GOT3 (cell line): ENCODE measurements at regions not wholly inside any gene's neighbourhood (a gene's known extent, or its start where the extent isn't known, plus 50 kb on each side); places are given as distances from the start of the nearest gene placed in this dataset.
"Not testable (repeated sequence)": the region's sequence is repeated elsewhere in the genome, so short reads cannot be mapped to it uniquely, and the experiment has no call there.

Experiments
- DNase-seq: peaks from one replicate; lab custom pipeline; 2025; ENCODE audit warnings: mixed read lengths; lab: John Stamatoyannopoulos, UW

DNA sequence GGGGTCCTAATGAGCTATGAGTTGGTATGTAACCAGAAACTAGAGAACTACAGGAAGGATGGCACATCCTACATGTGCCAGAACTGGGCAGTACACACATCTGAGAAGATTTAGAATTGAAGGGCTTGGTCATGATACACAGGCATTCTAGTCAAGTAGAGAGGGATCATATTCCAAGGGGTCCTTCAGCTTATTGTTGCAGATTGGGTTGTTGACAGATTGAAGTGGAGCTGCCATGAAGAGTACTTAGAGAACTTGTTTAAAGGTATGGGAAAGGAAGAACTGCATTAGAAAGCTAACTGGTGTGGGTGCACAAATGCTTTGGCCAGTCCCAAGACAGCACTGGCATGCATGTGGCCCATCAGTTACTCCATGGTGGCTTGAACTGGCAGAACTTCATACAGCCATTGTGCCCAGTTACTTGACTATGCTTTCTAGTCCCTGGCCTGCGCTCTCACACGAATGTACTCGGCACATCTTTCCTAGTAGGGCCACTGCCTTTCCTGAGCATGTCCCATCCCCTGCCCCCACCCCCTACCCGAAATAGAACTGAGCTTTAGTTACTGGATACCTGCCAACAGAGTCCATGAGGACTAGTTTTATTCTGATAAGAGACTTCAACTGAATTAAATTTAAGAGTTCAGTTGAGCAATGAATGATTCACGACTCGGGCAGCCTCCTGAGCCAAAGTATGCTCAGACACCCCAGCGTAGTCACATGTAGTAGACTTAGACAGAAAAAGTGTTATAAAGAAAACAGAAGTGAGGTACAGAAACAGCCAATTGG, 64.0 kb downstream of the CCNG2 start:
- no peak for DNase-seq

DNA sequence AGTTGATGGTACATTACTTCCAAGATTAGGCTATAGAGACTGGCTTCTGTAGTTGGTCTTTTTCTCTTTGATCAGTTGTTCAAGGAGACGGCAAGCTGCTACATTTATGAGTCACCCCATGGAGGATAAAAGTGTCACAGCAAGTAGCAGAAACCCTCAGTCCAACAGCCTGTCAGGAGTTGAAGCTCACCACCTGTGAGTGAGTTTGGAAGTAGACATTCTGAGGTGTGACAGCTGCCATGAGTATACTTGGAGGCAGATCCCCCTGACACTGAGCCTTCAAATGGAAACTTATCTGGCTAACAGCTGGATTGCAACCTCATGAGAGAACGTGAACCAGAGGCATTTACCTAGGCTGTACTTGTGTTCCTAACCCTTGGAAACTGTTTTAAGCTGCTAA, 68.0 kb downstream of the CCNG2 start:
- DNase-seq = no peak

DNA sequence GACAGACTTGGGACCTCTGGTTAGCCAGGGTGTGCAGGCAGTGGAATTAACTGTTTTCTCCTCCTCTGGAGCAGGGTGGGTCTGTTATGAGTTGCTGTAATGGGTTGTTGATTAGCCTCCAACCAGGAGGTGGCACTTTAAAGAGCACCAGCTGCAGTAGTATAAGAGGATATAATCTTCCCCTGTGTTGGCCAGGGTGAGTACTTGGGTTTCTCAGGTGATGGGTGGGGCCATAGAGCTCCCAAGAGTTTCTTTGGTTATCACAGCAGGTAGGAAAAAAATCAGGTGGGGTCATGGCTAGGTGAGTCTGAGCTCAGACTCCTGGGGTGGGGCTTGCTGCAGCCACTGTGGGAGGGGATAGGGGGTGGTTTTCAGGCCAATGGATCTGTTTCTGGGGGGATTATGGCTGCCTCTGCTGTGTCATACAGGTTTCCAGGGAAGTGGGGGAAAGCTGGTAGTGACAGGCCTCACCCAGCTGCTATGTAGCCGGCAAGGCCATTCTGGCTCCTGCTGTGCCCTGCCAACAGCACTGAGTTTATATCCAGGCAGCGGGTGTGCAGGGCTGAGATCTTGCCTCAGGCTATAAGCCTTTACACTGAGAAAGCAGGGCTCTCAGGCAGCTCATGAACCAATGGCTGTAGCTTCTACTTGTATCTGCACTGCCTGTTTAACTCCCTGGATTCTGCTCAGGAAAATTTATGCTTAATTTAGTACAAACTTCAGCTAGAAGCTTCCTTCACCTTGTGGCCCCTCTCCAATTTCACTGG, 70.1 kb downstream of the CCNG2 start:
- DNase-seq = no peak

DNA sequence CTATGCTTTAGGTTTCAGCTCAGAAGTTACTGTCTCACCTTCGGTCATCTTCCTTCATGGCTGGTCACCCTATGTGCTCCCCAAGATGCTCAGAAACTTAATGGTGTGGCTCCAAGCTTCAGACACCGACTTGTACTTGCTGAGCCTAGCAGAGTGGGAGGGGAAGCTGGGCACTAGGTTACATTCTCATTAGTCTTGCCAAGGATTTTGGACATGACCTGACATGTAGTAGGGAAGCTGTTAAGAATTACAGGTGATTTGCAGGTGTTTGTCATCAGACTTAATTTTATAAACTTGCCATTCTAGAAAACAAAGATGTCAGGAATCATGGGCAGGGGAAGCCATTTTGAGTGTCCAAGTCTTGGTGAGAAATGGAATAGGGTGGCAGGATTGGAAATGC, 72.4 kb downstream of the CCNG2 start:
- DNase-seq = no peak

DNA sequence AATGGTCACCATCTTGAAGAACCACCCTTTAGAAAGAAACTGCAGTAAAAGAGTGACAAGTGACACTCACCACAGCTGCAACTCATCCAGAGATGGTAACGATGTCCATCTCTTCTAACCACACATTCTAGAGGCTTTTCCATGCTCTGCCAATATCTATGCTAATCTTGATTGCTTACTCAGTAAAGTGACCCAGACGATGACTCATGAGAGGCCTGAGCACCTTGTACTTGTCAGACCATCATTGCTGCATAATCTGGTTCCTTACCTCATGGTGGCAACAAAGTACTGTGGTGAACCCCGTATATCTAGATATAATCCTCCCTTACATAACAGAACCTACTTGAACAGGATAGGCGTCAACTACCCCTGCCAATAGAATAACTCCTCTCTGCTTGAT, 75.6 kb downstream of the CCNG2 start:
- DNase-seq = no peak

GRCh38 chr4:77235289-77235854, 78.4 kb downstream of the CCNG2 start:
- DNase-seq = no peak

DNA sequence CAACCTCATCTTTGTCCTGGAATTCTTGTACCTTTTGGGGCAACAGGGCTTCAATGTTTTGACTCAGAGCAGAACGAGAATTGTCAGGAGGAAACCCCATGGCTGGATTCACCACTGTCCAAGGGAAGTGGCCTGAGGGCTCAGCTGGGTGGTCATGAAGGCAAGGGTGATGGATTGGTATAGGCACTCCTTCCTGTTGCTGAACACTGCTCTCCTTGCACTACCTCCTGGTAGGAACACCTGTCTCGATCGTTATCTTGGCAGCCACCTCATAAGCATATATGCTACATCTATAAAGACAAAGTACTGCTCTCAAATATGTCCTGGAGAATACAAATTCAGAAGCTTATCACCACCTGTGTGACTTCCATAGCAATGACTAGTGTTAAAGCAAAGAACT, 79.8 kb downstream of the CCNG2 start:
- DNase-seq = no peak

DNA sequence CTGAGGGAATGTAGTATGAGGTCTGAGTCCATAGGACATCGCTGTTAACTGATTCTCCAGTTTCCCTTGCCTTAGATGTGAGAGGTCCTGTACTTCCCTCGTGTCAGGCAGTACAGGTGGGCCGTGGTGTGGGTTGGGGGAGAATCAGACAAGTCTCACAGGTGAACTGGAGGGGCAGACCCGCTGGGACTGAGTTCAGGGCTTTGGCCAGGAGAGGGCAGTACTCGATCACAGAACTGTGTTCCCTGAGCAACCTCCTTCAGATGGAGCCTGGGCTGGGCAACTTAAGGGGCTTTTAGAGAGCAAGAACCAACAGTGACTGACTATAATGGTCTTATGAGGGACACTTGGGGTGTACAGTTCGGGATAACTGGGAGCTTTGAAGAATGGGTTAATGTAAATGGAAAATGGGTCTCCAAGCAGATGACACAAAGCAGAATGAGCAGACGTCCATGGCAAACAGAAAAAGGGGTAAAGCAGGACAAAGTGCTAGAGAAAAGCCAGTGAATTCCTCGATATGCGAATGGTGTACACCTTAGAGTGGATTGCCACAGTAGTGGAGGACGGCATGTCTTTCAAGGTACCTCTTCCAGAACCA, 83.6 kb downstream of the CCNG2 start:
- DNase-seq = peak; percentile 6

- no peak for DNase-seq
Observed at GRCh38 chr4:77248805-77249204, 91.8 kb downstream of the CCNG2 start.

- no peak for DNase-seq
Observed at GRCh38 chr4:77251751-77252150, 94.7 kb downstream of the CCNG2 start.

- no peak for DNase-seq
Observed at GRCh38 chr4:77263247-77263646, 106.2 kb downstream of the CCNG2 start.

- DNase-seq = not testable (repeated sequence)
Observed at GRCh38 chr4:77263976-77264375, 107.0 kb downstream of the CCNG2 start.

GRCh38 chr4:77264826-77265225, 107.8 kb downstream of the CCNG2 start:
- DNase-seq = no peak

DNA sequence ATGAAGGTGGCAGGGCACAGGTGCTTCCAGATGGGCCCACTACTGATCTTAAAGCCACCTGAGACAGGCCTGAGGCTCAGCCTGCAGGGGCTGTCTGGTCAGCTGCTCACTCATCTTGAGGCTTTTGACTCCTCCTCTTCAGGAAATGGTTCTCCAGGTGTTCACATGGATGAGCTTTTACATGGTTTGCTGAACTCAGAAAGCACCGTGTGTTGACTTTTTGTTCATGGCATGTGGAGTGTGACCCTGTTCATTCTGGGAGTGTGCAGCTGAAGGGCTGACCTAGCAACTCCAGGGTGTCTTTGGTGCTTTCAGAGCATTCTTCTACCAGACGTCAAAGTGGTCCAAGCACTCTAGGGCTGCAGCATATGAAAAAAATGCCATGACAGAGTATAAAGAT, 111.1 kb downstream of the CCNG2 start:
- no peak for DNase-seq

DNA sequence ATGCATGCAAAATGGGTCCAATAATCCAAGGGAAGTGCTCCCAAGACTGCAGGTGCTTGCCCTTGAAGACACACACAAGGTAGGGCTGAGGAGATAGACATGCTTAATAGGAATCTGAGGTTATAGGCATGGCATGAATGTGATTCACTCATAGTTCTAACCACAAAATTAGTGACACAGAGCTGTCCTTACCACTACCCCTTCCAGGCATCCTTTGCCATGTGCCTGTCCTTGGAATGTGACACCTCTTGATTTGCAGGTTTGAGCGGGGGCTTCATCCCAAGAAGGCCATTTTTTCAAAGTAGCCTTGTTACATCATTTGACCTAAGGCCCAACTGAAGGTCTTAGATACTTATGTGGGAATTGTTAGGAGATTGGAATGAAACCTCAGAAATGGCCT, 112.5 kb downstream of the CCNG2 start:
- DNase-seq = no peak

- DNase-seq = no peak
Observed at GRCh38 chr4:77273412-77273811, 116.4 kb downstream of the CCNG2 start.

GRCh38 chr4:77279114-77279513, 122.1 kb downstream of the CCNG2 start:
- DNase-seq = not testable (repeated sequence)

DNA sequence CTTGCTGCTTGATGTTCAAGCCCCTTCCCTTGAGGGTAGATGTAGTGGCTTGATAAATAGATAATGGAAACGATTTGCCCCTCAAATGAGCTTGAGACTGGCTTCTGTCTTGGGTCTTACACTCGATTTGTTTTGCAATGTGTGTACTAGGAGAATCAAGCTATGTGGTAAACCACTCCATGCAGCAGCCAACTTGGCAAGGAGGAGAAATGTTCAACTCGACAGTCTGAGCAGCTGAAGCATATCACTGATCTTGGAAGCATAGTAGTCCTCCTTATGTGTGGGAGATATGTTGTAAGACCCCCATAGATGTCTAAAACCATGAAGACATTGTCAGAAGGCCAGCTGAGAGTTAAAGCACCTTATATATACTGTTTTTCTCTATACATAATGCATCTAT, 125.3 kb downstream of the CCNG2 start:
- no peak for DNase-seq

DNA sequence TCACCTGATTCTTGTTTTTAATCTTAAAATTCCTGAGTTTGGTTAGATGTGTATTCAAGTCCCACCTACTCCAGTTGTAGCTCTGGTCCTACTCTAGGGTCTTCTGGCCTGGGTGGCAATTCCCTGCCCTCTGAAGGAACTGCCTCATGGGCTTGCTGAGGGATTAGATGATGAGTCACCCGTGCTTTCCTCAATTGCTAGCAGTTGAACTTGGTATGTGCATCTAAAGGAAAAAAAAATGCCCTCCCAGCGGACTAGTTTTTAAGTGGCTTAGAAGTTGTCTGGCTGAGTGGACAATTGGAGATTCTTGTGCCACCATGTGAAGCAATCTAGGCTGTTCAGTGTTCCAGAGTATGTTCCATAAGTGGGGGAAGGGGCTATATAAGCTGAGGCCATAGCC, 127.0 kb downstream of the CCNG2 start:
- DNase-seq = no peak

DNA sequence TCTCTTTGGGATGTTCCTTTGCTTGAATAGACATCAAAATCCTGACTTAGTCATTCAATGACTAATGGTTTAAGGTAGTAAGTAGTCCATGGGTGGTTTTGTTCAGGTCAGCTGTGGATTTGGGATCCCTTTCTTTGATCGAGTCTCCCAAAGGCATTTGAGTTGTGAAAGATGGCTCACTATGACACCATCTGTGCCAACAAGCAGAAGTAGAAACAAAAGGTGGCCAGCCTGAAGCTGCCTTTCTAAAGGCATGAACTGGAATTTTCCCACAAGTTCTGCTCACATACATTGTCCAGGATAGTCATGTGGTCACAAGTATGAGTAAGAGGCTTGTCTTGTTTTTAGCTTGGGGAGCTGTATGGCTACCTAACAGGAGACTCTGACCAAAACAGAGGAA, 129.9 kb downstream of the CCNG2 start:
- DNase-seq = no peak

- DNase-seq = no peak
Observed at GRCh38 chr4:77293426-77293825, 136.4 kb downstream of the CCNG2 start.

DNA sequence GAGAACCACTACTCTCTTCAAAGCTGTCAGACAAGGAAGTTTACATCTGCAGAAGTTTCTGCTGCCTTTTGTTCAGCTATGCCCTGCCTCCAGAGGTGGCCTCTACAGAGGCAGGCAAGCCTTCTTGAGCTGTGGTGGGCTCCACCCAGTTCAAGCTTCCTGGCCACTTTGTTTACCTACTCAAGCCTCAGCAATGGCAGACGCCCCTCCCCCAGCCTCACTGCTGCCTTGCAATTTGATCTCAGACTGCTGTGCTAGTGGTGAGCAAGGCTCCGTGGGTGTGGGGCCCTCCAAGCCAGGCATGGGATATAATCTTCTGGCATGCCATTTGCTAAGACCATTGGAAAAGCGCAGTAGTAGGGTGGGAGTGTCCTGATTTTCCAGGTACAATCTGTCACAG, 144.0 kb downstream of the CCNG2 start:
- DNase-seq = not testable (repeated sequence)

GRCh38 chr4:77305766-77306165, 148.8 kb downstream of the CCNG2 start:
- DNase-seq = no peak
